A549 (cell line): ENCODE measurements at regions not wholly inside any gene's neighbourhood (a gene's known extent, or its start where the extent isn't known, plus 50 kb on each side); places are given as distances from the start of the nearest gene placed in this dataset.

ENCODE experiments used
- CBX2 ChIP-seq: fragments of 200-600 bp; sonication (generic); IDR thresholded peaks from 2 replicates; pipeline ENCODE4 v1.6.1; 2016; ENCODE audit warnings: low read depth, mild to moderate bottlenecking, borderline replicate concordance
- CBX8 ChIP-seq: fragments of 200-600 bp; sonication (generic); IDR thresholded peaks from 2 replicates; pipeline ENCODE4 v1.6.1; 2016
- CTCF ChIP-seq: fragments of >200 bp; sonication (Bioruptor Twin); formaldehyde crosslinking; IDR thresholded peaks from 3 replicates; pipeline ENCODE4 v1.5.1; 2016
- E2F6 ChIP-seq: IDR thresholded peaks from 2 replicates; pipeline ENCODE4 v1.6.1; 2012; ENCODE audit warnings: low read depth, borderline replicate concordance
- EP300 ChIP-seq, 2 experiments: fragments of >200 bp; sonication (Bioruptor Twin); formaldehyde crosslinking; IDR thresholded peaks; 2 replicates in 1 of 2; 3 replicates in 1 of 2; pipeline ENCODE4 v1.6.1; 2016 to 2017
- GATA3 ChIP-seq: IDR thresholded peaks from 2 replicates; pipeline ENCODE4 v1.6.1; 2012; ENCODE audit warnings: borderline replicate concordance
- HOXA7 ChIP-seq: fragments of 250-450 bp; sonication (Bioruptor Pico); IDR thresholded peaks from 2 replicates; pipeline ENCODE4 v1.5.0; 2020; ENCODE audit warnings: mild to moderate bottlenecking, moderate library complexity
- MAX ChIP-seq: IDR thresholded peaks from 2 replicates; pipeline ENCODE4 v1.6.1; 2012
- POLR2A ChIP-seq: IDR thresholded peaks from 2 replicates; pipeline ENCODE4 v1.6.1; 2012; ENCODE audit warnings: mild to moderate bottlenecking, low read length
- RAD21 ChIP-seq, 2 experiments: fragments of >200 bp in 1 of 2; sonication (Bioruptor Twin) in 1 of 2; formaldehyde crosslinking in 1 of 2; IDR thresholded peaks in 1 of 2; conservative IDR thresholded peaks in 1 of 2; 2 replicates in 1 of 2; 3 replicates in 1 of 2; pipeline ENCODE4 v1.6.1; 2012 to 2018; ENCODE audit warnings: inconsistent platforms in 1 of 2
- RNF2 ChIP-seq: fragments of 200-600 bp; sonication (generic); IDR thresholded peaks from 2 replicates; pipeline ENCODE4 v1.6.1; 2016; ENCODE audit warnings: low read depth, mild to moderate bottlenecking, antibody characterized with exemption, moderate library complexity, borderline replicate concordance
- USF2 ChIP-seq: fragments of 450-650 bp; IDR thresholded peaks from 2 replicates; pipeline ENCODE4 v1.6.1; 2014; ENCODE audit warnings: antibody characterized with exemption
- TF ChIP-seq, protein P1 (sequence below): fragments of 250-450 bp; sonication (Bioruptor Pico); IDR thresholded peaks from 2 replicates; pipeline ENCODE4 v1.5.0; 2021; ENCODE audit warnings: mild to moderate bottlenecking, moderate library complexity, borderline replicate concordance
- TF ChIP-seq, protein P2 (sequence below): fragments of 200-600 bp; sonication (generic); IDR thresholded peaks from 2 replicates; pipeline ENCODE4 v1.6.1; 2016; ENCODE audit warnings: antibody characterized with exemption, mild to moderate bottlenecking, moderate library complexity

GRCh38 chr9:93792358-93792757 lies 162.8 kb downstream of the BARX1 start:
- no peak for TF ChIP-seq CTCF
- no peak for TF ChIP-seq POLR2A
- TF ChIP-seq, protein P1, sequence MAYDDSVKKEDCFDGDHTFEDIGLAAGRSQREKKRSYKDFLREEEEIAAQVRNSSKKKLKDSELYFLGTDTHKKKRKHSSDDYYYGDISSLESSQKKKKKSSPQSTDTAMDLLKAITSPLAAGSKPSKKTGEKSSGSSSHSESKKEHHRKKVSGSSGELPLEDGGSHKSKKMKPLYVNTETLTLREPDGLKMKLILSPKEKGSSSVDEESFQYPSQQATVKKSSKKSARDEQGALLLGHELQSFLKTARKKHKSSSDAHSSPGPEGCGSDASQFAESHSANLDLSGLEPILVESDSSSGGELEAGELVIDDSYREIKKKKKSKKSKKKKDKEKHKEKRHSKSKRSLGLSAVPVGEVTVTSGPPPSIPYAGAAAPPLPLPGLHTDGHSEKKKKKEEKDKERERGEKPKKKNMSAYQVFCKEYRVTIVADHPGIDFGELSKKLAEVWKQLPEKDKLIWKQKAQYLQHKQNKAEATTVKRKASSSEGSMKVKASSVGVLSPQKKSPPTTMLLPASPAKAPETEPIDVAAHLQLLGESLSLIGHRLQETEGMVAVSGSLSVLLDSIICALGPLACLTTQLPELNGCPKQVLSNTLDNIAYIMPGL (CRISPR knock-in tag): no peak
- no peak for TF ChIP-seq GATA3
- no peak for TF ChIP-seq CBX8
- TF ChIP-seq RAD21 (conservative IDR thresholded peaks at IDR 0.05 in 1 of 2, IDR thresholded peaks at IDR 0.05 in 1 of 2): no peak
- no peak for TF ChIP-seq E2F6
- TF ChIP-seq, protein P2, sequence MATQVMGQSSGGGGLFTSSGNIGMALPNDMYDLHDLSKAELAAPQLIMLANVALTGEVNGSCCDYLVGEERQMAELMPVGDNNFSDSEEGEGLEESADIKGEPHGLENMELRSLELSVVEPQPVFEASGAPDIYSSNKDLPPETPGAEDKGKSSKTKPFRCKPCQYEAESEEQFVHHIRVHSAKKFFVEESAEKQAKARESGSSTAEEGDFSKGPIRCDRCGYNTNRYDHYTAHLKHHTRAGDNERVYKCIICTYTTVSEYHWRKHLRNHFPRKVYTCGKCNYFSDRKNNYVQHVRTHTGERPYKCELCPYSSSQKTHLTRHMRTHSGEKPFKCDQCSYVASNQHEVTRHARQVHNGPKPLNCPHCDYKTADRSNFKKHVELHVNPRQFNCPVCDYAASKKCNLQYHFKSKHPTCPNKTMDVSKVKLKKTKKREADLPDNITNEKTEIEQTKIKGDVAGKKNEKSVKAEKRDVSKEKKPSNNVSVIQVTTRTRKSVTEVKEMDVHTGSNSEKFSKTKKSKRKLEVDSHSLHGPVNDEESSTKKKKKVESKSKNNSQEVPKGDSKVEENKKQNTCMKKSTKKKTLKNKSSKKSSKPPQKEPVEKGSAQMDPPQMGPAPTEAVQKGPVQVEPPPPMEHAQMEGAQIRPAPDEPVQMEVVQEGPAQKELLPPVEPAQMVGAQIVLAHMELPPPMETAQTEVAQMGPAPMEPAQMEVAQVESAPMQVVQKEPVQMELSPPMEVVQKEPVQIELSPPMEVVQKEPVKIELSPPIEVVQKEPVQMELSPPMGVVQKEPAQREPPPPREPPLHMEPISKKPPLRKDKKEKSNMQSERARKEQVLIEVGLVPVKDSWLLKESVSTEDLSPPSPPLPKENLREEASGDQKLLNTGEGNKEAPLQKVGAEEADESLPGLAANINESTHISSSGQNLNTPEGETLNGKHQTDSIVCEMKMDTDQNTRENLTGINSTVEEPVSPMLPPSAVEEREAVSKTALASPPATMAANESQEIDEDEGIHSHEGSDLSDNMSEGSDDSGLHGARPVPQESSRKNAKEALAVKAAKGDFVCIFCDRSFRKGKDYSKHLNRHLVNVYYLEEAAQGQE: no peak
- no peak for TF ChIP-seq RNF2
- TF ChIP-seq EP300 (IDR thresholded peaks at IDR 0.05): no peak
- no peak for TF ChIP-seq MAX
- no peak for TF ChIP-seq USF2
- TF ChIP-seq CBX2: no peak
- no peak for TF ChIP-seq HOXA7 (CRISPR knock-in tag)
